HEK293T (cell line): ENCODE measurements at regions not wholly inside any gene's neighbourhood (a gene's known extent, or its start where the extent isn't known, plus 50 kb on each side); places are given as distances from the start of the nearest gene placed in this dataset.

Experiments
- CTBP1 ChIP-seq: fragments of 450-650 bp; IDR thresholded peaks from 2 replicates; pipeline ENCODE4 v1.6.1; 2016; ENCODE audit warnings: borderline replicate concordance
- ELF4 ChIP-seq: fragments of 450-650 bp; IDR thresholded peaks from 2 replicates; pipeline ENCODE4 v1.6.1; 2017; ENCODE audit warnings: antibody characterized with exemption
- FOXM1 ChIP-seq: fragments of 450-650 bp; IDR thresholded peaks from 2 replicates; pipeline ENCODE4 v1.6.1; 2017; ENCODE audit warnings: mild to moderate bottlenecking, borderline replicate concordance
- HDGF ChIP-seq: fragments of 450-650 bp; IDR thresholded peaks from 2 replicates; pipeline ENCODE4 v1.6.1; 2017; ENCODE audit warnings: antibody characterized with exemption, borderline replicate concordance
- L3MBTL2 ChIP-seq: fragments of 450-650 bp; conservative IDR thresholded peaks from 2 replicates; pipeline ENCODE4 v1.6.1; 2016; ENCODE audit warnings: mild to moderate bottlenecking
- LEF1 ChIP-seq: fragments of 450-650 bp; IDR thresholded peaks from 2 replicates; pipeline ENCODE4 v1.6.1; 2017; ENCODE audit warnings: mild to moderate bottlenecking, borderline replicate concordance
- PKNOX1 ChIP-seq: fragments of 450-650 bp; IDR thresholded peaks from 2 replicates; pipeline ENCODE4 v1.6.1; 2016
- SP1 ChIP-seq: fragments of 450-650 bp; IDR thresholded peaks from 2 replicates; pipeline ENCODE4 v1.6.1; 2017
- SUZ12 ChIP-seq: fragments of 450-650 bp; IDR thresholded peaks from 2 replicates; pipeline ENCODE4 v1.6.1; 2016; ENCODE audit warnings: mild to moderate bottlenecking

- TF ChIP-seq L3MBTL2 (no peak), HDGF (no peak), CTBP1 (no peak), SP1 (no peak), FOXM1 (no peak), ELF4 (no peak), SUZ12 (no peak), LEF1 (no peak), PKNOX1 (no peak)
These were observed 212.8 kb upstream of the TNRC6C start for GRCh38 chr17:77745702-77746101.
